GM18870 (cell line): ENCODE measurements at regions not wholly inside any gene's neighbourhood (a gene's known extent, or its start where the extent isn't known, plus 50 kb on each side); places are given as distances from the start of the nearest gene placed in this dataset.

ENCODE experiments used
- ATAC-seq: cut with Tn5 transposase; IDR thresholded peaks from one replicate; pipeline ENCODE4 v1.9.1; 2021; ENCODE audit warnings: moderate library complexity; ENCODE audit not compliant: unreplicated experiment

- no peak for ATAC-seq
Observed at GRCh38 chr5:145221416-145221815, 613.7 kb downstream of the PRELID2 start.

DNA sequence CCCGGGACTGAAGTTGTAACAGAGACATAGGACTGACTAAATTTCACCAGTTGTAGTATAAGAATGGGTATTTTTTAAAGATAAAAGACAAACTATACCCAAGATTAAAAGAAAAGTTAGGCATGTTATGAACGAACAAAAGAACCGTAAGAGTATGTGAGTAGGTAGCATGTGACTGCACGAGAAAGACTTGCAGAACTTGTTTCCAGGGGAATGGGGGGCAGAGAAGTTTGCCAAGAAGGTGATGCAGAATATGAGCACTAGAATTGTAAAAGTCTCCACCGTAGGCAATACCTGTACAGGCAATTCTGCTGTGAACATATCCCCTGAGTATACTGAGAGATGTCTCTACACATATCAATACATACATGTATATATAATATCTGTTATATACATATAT, 614.7 kb downstream of the PRELID2 start:
- no peak for ATAC-seq

GRCh38 chr5:145218982-145219381, 616.2 kb downstream of the PRELID2 start:
- no peak for ATAC-seq

GRCh38 chr5:145218019-145218418, 617.1 kb downstream of the PRELID2 start:
- ATAC-seq, result no peak

DNA sequence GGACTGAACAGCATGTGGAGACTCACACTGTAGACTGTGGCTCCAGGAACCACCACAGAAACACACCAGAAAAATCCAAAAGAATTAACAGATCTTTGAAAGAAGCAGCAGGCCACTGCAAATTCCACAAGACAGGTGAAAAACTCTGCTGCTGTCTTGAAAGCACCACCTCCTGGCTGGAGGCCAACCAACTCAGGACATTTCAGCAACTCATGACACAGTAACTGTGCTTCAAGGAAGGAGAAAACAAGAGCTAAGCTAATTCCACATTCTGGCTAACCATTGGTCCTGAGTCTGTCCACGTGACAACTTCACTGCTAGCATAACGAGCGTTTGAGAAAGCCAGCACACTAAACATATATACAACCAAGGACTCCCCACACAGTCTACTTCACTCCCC, 625.1 kb downstream of the PRELID2 start:
- ATAC-seq, result no peak

DNA sequence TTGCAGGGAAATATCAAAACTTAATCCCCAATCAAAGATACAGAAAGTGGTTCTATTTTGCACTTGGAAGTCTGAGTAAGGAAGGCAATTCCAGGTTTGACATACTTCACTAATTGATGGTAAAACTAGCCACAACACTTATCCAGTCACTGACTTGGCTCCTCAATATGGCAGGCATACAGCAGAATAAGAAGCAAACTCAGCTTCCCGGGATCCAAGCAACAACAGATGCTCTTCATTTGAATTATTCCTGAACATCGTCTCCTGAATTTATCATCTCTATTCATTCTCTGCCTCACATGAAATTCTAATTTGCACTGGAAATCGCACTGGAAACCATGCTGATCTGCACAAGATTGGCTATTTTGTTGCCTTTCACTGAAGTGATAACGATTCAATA, 629.6 kb downstream of the PRELID2 start:
- no peak for ATAC-seq

GRCh38 chr5:145204743-145205142, 630.4 kb downstream of the PRELID2 start:
- ATAC-seq, result no peak

- ATAC-seq, result no peak
Observed at GRCh38 chr5:145203193-145203592, 631.9 kb downstream of the PRELID2 start.

- ATAC-seq, result no peak
Observed at GRCh38 chr5:145198525-145199260, 636.4 kb downstream of the PRELID2 start.

GRCh38 chr5:145189746-145190145, 645.4 kb downstream of the PRELID2 start:
- no peak for ATAC-seq

DNA sequence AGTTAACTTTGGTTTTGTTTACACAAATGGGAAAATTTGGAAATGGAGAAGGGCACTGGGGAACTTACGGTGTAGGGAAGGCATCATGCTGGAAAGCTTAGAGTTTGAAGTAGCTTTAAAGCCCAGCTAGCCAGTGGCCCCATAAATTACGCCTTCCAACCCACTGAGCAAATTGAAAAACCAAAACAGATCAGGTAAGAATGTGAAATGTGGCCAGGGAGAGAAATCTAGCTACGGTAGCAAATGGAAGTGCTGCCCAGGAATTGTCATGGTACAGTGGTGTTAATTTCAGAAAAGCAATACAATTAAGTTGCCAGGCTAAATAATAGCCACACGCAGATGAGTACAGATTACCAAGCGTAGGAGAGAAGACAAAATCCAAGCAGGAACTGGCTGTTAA, 654.8 kb downstream of the PRELID2 start:
- no peak for ATAC-seq

- ATAC-seq, result no peak
Observed at GRCh38 chr5:145178641-145179523, 656.3 kb downstream of the PRELID2 start.

DNA sequence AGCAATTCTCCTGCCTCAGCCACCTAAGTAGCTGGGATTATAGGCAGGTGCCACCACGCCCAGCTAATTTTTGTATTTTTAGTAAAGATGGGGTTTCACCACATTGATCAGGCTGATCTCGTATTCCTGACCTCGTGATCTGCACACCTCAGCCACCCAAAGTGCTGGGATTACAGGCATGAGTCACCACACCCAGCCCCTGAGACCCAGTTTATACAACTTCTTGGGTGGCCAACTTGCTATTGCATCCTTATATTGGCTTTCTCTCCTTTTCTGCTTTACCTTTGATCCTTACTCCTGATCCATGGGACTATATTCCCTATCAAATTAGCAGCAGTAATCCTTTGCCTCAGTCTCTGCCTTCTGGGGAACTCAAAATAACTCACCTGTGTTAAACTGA, 659.1 kb downstream of the PRELID2 start:
- no peak for ATAC-seq

DNA sequence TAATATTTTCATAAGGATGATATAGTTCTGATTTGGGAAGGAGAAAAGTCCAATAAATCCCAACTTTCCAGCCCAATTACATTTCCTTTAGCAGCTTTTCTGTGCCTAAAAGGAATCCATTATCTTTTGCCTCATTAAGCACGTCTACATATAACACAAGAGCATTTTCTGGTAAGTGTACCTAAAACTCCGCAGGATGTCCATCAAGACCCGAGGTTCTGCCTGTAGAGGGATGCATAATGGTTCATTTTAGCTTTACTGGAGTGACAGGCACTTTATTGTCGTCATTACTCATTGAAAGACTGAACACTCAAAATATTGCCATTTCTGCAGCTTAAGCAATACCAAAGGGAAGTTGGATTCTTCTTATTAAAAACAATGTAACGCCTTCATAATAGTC, 669.0 kb downstream of the PRELID2 start:
- no peak for ATAC-seq

DNA sequence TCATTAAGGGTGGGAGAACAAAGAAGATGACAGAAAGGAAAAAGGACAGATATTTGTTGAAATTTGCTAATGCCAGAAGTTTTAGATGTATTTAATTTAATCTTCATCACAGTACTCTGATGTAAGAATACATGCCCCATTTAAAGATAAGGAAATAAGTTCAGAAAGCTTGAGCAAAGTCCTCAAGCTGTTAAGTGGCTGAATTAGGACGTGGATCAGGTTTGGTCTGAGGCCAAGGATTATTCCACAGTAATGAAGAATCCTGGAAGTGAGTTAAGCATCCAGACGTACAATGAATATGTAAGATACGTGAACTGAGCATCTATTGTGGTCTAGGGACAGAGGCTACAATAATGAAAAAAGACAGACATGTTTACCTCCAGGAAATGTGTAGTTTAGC, 671.3 kb downstream of the PRELID2 start:
- no peak for ATAC-seq

DNA sequence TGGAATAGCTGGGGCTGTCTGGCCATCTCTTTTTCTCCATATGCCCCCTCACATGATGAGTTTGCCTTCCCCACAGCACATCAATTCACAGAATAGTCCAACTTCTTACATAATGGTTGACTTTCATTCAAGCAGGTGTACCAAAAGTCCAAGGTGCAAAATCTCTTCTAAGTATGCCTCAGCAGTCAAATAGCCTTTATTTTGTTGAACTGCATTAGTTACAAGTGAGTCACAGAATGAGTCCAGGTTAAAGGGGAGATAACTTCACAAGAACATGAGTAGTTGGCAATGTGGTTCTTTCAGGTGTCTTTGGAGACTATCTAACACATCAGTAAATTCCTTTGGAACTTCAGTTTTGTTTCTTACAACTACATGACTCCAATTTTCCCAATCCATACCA, 672.5 kb downstream of the PRELID2 start:
- no peak for ATAC-seq

DNA sequence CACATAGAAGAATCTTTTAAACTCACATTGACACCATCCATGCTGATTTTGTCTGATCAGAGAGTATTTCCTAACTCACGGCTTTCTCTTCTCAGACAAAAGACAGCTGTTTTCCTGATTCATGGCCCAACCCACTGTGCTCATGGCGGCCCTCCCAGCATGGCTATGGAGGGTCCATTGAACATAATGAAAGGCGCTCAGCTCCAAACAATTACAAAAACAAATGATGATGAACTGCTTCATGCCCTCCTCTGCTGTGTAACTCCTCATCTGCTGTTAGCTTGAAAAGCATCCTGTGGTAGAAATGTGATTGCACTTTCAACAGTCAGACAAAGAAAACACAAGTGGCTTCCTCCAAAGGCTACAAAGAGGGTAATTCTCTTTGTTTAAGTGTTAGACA, 673.8 kb downstream of the PRELID2 start:
- no peak for ATAC-seq

DNA sequence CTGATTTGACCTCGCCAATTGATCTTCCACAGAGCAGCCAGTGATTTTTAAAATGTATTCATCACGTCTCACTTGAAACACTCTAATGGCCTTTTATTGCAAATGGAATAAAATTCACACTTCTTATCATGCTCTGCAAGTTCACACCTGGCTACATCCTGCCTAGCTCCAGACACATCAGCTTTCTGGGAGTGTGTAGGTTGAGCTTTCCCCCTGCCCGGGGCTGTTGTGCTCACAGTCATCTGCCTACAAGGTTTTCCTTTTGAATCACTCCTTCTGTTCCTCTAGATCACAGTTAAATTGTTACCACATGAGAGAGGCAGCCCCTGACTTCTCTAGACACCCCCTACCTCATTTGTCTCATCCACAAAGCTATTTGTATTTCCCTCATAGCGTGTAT, 674.5 kb downstream of the PRELID2 start:
- ATAC-seq, result no peak

DNA sequence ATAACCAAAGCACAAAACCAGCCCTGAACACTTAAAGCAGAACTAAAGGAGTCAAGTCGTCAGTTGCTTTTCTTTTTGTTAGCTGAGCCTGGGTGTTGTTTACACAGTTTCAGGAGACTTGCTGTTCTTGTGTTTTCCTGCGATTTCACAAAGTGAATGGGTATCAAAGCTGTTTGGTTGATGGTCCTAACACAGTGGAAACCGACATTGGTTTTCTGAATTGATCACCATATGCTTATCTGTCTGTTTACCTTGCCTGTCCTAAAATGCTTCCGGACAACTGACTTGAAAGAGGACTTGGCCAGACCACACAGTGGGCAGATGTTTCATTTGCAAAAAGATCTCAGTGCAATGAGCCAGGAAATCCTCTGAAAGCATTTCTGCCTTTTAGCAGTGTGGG, 676.4 kb downstream of the PRELID2 start:
- ATAC-seq, result no peak

DNA sequence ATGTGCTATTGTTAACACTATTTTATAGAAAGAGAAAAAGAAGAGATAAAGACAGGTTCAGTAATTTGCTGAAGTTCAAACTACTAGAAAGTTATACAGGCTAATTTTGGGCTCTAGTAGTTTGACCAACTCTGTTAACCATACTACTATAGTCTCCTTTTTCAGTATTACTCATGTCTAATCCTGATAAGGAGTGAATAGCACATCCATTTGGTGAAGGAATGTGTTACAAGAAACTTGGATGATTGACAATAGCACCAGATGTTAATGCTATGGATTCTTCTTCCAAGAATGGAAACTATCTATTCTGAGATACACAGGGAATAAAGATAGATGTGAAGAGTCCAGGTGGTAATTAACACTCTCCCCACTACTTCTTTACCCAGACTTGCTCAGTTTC, 677.3 kb downstream of the PRELID2 start:
- ATAC-seq, result no peak

DNA sequence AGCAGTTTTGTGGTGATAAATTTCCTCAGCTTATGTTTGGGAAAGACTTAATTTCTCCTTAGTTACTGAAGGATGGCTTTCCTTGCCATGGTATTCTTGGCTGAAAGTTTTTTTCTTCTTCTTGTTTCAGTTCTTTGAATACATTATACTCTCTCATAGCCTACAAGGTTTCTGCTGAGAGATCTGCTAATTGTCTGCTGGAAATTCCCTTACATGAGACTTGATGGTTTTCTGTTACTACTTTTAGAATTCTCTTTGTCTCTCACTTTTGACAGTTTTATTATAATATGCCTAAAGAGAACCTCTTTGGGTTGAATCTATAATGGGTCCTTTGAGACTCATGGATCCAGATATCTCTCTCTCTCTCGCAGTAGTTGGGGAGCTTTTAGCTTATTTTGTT, 693.6 kb downstream of the PRELID2 start:
- no peak for ATAC-seq

GRCh38 chr5:145130996-145131395, 704.1 kb downstream of the PRELID2 start:
- no peak for ATAC-seq
